GM19468 (cell line): ENCODE measurements at regions not wholly inside any gene's neighbourhood (a gene's known extent, or its start where the extent isn't known, plus 50 kb on each side); places are given as distances from the start of the nearest gene placed in this dataset.
"Not testable (repeated sequence)": the region's sequence is repeated elsewhere in the genome, so short reads cannot be mapped to it uniquely, and the experiment has no call there.

Source experiments
- ATAC-seq: cut with Tn5 transposase; IDR thresholded peaks from one replicate; pipeline ENCODE4 v1.9.1; 2021; ENCODE audit warnings: mild to moderate bottlenecking, moderate library complexity, moderate number of reproducible peaks; ENCODE audit not compliant: unreplicated experiment; ENCODE audit errors: extremely low read depth

GRCh38 chrX:130549382-130549781 lies 147.6 kb downstream of the RBMX2 start:
- ATAC-seq: not testable (repeated sequence)

DNA sequence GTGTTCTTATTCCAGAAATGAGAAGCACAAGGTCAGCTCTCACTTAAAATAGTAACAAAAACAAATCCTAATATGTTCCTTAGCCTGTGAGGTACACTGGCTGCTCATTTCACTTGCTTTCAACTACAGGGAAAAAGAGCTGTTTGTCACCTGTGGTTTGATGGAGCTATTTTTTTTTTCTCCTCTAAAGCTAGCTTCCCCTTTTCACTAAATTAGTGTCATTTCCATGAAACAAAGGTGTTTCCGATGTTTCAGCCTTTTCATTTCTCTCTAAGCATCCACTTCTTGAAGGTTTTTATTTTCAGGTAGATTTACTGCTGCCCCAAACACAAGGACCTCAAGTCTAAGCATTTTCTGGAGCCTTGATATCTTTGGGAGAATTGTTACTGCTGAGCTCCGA lies 148.6 kb downstream of the RBMX2 start:
- ATAC-seq: no peak

- peak; percentile 29 for ATAC-seq
These were observed 150.8 kb downstream of the RBMX2 start for GRCh38 chrX:130552444-130553073.

GRCh38 chrX:130555341-130555740 lies 153.6 kb downstream of the RBMX2 start:
- no peak for ATAC-seq

GRCh38 chrX:130555757-130556156 lies 154.0 kb downstream of the RBMX2 start:
- ATAC-seq: no peak

GRCh38 chrX:130556951-130557350 lies 155.2 kb downstream of the RBMX2 start:
- no peak for ATAC-seq

DNA sequence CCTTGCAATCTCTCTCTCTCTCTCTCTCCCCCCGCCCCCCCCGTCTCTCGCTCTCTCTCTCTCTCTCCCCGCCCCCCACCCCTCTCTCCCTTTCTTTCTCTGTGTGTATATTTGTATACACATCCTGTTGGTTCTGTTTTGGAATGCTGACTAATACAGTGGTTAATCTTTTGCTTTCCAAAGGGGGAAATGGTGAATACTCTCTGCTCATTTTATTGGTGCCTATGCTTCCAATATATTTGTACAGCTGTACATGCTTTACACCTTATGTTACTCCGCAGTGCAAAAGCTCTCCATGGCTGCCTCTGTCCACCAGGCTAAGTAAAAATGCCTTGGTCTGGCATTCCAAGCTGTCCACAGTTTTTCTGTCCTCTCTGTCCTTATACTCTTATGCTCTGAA lies 158.8 kb downstream of the RBMX2 start:
- ATAC-seq: no peak

GRCh38 chrX:130561930-130562329 lies 160.1 kb downstream of the RBMX2 start:
- no peak for ATAC-seq

- ATAC-seq: peak; percentile 32
These were observed 161.7 kb downstream of the RBMX2 start for GRCh38 chrX:130563476-130563875.

DNA sequence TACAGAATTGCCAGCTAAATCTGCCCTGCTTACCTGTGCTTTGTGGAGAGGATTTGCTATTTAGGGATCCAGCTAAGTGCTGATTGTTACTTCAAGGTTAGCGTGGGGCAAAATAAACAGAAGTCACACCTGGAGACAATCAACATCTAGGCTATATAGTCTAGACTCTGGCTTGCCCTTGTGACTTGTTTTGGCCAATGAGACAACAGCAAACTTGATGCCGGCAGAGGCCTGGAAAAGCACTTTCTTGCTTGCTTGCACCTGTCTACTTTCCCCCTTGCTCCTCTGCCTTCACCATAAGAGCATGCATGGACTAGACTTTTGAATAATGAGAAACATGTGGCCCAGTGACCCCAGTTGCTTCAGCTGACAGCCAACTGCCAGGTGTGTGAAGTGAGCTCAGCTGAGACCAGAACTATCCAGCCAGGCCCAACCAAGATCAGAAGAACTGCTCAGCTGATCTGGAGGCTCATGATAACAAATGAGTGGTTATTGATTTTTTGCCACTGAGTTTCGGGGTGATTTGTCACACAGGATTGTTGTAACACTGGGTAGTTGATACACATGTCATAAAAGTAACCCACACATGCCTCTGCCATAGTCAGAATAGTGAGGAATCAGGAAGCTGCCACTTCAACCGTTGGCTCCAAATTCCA lies 164.4 kb downstream of the RBMX2 start:
- no peak for ATAC-seq

DNA sequence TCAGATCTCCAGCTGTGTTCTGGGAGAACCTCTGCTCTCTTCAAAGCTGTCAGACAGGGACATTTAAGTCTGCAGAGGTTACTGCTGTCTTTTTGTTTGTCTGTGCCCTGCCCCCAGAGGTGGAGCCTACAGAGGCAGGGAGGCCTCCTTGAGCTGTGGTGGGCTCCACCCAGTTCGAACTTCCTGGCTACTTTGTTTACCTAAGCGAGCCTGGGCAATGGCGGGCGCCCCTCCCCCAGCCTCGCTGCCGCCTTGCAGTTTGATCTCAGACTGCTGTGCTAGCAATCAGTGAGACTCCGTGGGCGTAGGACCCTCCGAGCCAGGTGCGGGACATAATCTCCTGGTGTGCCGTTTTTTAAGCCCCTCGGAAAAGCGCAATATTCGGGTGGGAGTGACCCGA lies 171.2 kb downstream of the RBMX2 start:
- not testable (repeated sequence) for ATAC-seq
